OCI-LY3 (cell line): ENCODE measurements at regions not wholly inside any gene's neighbourhood (a gene's known extent, or its start where the extent isn't known, plus 50 kb on each side); places are given as distances from the start of the nearest gene placed in this dataset.

ENCODE experiments used
- H2AFZ ChIP-seq: fragments of 200-600, 300-600 bp; shearing (Covaris generic); 2 replicates; pipeline ENCODE4 v1.6.0; 2014; ENCODE audit warnings: antibody characterized with exemption, low read depth, low read length
- H3K27ac ChIP-seq: fragments of 200-600, 300-600 bp; sonication (generic); 2 replicates; pipeline ENCODE4 v1.5.1; 2014; ENCODE audit warnings: mild to moderate bottlenecking, low read length, moderate library complexity, mixed read lengths
- H3K27me3 ChIP-seq: fragments of 200-600, 300-600 bp; sonication (generic); 2 replicates; pipeline ENCODE4 v1.6.1; 2014; ENCODE audit warnings: low read depth, low read length, mixed read lengths
- H3K36me3 ChIP-seq: fragments of 200-600, 300-600 bp; sonication (generic); replicated peaks from 2 replicates; pipeline ENCODE3; 2014; ENCODE audit warnings: low read depth, low read length, mixed read lengths
- H3K4me1 ChIP-seq: fragments of 300-600, 200-600 bp; sonication (generic); 2 replicates; pipeline ENCODE4 v1.6.1; 2014; ENCODE audit warnings: low read length, mixed read lengths
- H3K4me2 ChIP-seq: fragments of 200-600, 300-600 bp; sonication (generic); 2 replicates; pipeline ENCODE4 v1.6.1; 2014; ENCODE audit warnings: low read length, mixed read lengths
- H3K4me3 ChIP-seq: fragments of 300-600, 200-600 bp; sonication (generic); 2 replicates; pipeline ENCODE4 v1.5.1; 2014; ENCODE audit warnings: antibody characterized with exemption, mild to moderate bottlenecking, low read length, moderate library complexity
- H3K79me2 ChIP-seq: fragments of 300-600, 200-600 bp; shearing (Covaris generic); 2 replicates; pipeline ENCODE4 v1.6.1; 2014; ENCODE audit warnings: mild to moderate bottlenecking, low read length, mixed read lengths
- H3K9ac ChIP-seq: fragments of 300-600, 200-600 bp; shearing (Covaris generic); 2 replicates; pipeline ENCODE4 v1.6.0; 2014; ENCODE audit warnings: mild to moderate bottlenecking, low read length, moderate library complexity
- H3K9me3 ChIP-seq: fragments of 200-600, 300-600 bp; shearing (Covaris generic); 2 replicates; pipeline ENCODE4 v1.6.1; 2014; ENCODE audit warnings: low read length, mixed read lengths; ENCODE audit not compliant: insufficient read depth
- H4K20me1 ChIP-seq: fragments of 200-600, 300-600 bp; sonication (generic); 2 replicates; pipeline ENCODE4 v1.6.1; 2016; ENCODE audit warnings: low read length, mixed read lengths; ENCODE audit not compliant: insufficient read depth
- CTCF ChIP-seq: fragments of 200-600, 300-600 bp; sonication (generic); IDR thresholded peaks from 2 replicates; pipeline ENCODE4 v1.5.1; 2014; ENCODE audit warnings: antibody characterized with exemption, low read length, low read depth
- EZH2phosphoT487 ChIP-seq: fragments of 200-600 bp; shearing (Covaris generic); IDR thresholded peaks from 2 replicates; pipeline ENCODE4 v1.6.1; 2018; ENCODE audit warnings: antibody characterized with exemption, mixed run types, low read depth

- H3K27ac ChIP-seq: no peak overlapping the region
- no peaks in the 10 kb centered on the region for H3K36me3 ChIP-seq
- no peak overlapping the region for H2AFZ ChIP-seq
- no peaks in the 10 kb centered on the region for H4K20me1 ChIP-seq
- H3K4me2 ChIP-seq: no peak overlapping the region
- no peaks in the 10 kb centered on the region for H3K4me1 ChIP-seq
- no peaks in the 10 kb centered on the region for H3K9me3 ChIP-seq
- no peak overlapping the region for H3K9ac ChIP-seq
- no peak overlapping the region for H3K4me3 ChIP-seq
- TF ChIP-seq EZH2phosphoT487: no peak
- TF ChIP-seq CTCF: no peak
- H3K79me2 ChIP-seq: no peaks in the 10 kb centered on the region
- no peaks in the 10 kb centered on the region for H3K27me3 ChIP-seq
Measured at GRCh38 chr6:145349950-145350510, 385.3 kb downstream of the EPM2A start.

- H3K79me2 ChIP-seq: no peaks in the 10 kb centered on the region
- no peak overlapping the region for H3K27ac ChIP-seq
- no peaks in the 10 kb centered on the region for H3K9me3 ChIP-seq
- no peaks in the 10 kb centered on the region for H4K20me1 ChIP-seq
- no peak overlapping the region for H3K9ac ChIP-seq
- no peak for TF ChIP-seq EZH2phosphoT487
- no peak for TF ChIP-seq CTCF
- H3K27me3 ChIP-seq: no peaks in the 10 kb centered on the region
- H3K36me3 ChIP-seq: no peaks in the 10 kb centered on the region
- no peaks in the 10 kb centered on the region for H3K4me1 ChIP-seq
- no peak overlapping the region for H3K4me2 ChIP-seq
- H2AFZ ChIP-seq: no peak overlapping the region
- no peak overlapping the region for H3K4me3 ChIP-seq
Measured at GRCh38 chr6:145350928-145351327, 384.4 kb downstream of the EPM2A start.

GRCh38 chr6:145352382-145353080 lies 382.8 kb downstream of the EPM2A start:
- H2AFZ ChIP-seq: no peak overlapping the region
- no peak overlapping the region for H3K9ac ChIP-seq
- TF ChIP-seq CTCF (no peak), EZH2phosphoT487 (no peak)
- H3K27me3 ChIP-seq: no peaks in the 10 kb centered on the region
- H3K27ac ChIP-seq: no peak overlapping the region
- no peak overlapping the region for H3K4me3 ChIP-seq
- H4K20me1 ChIP-seq: no peaks in the 10 kb centered on the region
- H3K4me2 ChIP-seq: no peak overlapping the region
- H3K4me1 ChIP-seq: no peaks in the 10 kb centered on the region
- no peaks in the 10 kb centered on the region for H3K79me2 ChIP-seq
- no peaks in the 10 kb centered on the region for H3K36me3 ChIP-seq
- H3K9me3 ChIP-seq: no peaks in the 10 kb centered on the region

GRCh38 chr6:145360865-145361264 lies 374.5 kb downstream of the EPM2A start:
- no peaks in the 10 kb centered on the region for H4K20me1 ChIP-seq
- no peak overlapping the region for H3K9ac ChIP-seq
- no peaks in the 10 kb centered on the region for H3K27me3 ChIP-seq
- no peak overlapping the region for H3K4me3 ChIP-seq
- H3K9me3 ChIP-seq: no peaks in the 10 kb centered on the region
- H3K36me3 ChIP-seq: no peaks in the 10 kb centered on the region
- no peak for TF ChIP-seq EZH2phosphoT487
- TF ChIP-seq CTCF: no peak
- no peak overlapping the region for H3K27ac ChIP-seq
- H3K4me2 ChIP-seq: no peak overlapping the region
- no peak overlapping the region for H2AFZ ChIP-seq
- H3K79me2 ChIP-seq: no peaks in the 10 kb centered on the region
- H3K4me1 ChIP-seq: no peaks in the 10 kb centered on the region
